GM12872 (cell line): ENCODE measurements at regions not wholly inside any gene's neighbourhood (a gene's known extent, or its start where the extent isn't known, plus 50 kb on each side); places are given as distances from the start of the nearest gene placed in this dataset.
A peak's percentile ranks its signal among the peaks of the same experiment; 100 is the strongest.

Experiments
- CTCF ChIP-seq: IDR thresholded peaks from 3 replicates; pipeline ENCODE4 v1.5.1; 2011; ENCODE audit warnings: low read depth, mild to moderate bottlenecking, low read length, moderate library complexity; ENCODE audit not compliant: insufficient read depth

GRCh38 chrX:42975906-42976305, 197.9 kb upstream of the PPP1R2C start:
- TF ChIP-seq CTCF: no peak

GRCh38 chrX:42976746-42977366, 198.9 kb upstream of the PPP1R2C start:
- TF ChIP-seq CTCF: peak; percentile 20; the same call in 1 of the 3 replicates

GRCh38 chrX:42978655-42979379, 200.9 kb upstream of the PPP1R2C start:
- TF ChIP-seq CTCF: no peak

GRCh38 chrX:42988700-42989099, 210.7 kb upstream of the PPP1R2C start:
- TF ChIP-seq CTCF: no peak

GRCh38 chrX:42992199-42992943, 214.4 kb upstream of the PPP1R2C start:
- TF ChIP-seq CTCF: no peak

GRCh38 chrX:42996861-42997260, 218.9 kb upstream of the PPP1R2C start:
- TF ChIP-seq CTCF: no peak

- TF ChIP-seq CTCF: no peak
These were observed 222.2 kb upstream of the PPP1R2C start for GRCh38 chrX:43000121-43000520.
